ENCODE measurements at regions not wholly inside any gene's neighbourhood (a gene's known extent, or its start where the extent isn't known, plus 50 kb on each side); places are given as distances from the start of the nearest gene placed in this dataset.

GRCh38 chr6:145274083-145274482 is 461.2 kb downstream of the EPM2A start:
- no peak for TF ChIP-seq CTCF (IDR thresholded peaks at IDR 0.05)
- no peak for TF ChIP-seq EZH2 (IDR thresholded peaks at IDR 0.05; ENCODE audit: borderline replicate concordance, insufficient read depth, low read depth, low read length, poor library complexity, severe bottlenecking)
